K562 (cell line): ENCODE measurements at regions not wholly inside any gene's neighbourhood (a gene's known extent, or its start where the extent isn't known, plus 50 kb on each side); places are given as distances from the start of the nearest gene placed in this dataset.

Experiments used
- ATAC-seq: fragments of 200-7000 bp; cut with Tn5 transposase; 3 replicates; pipeline ENCODE4 v1.9.1; 2020; ENCODE audit warnings: moderate library complexity
- BruUV-seq: library from RNA; stranded (reverse); fragments of 400-500 nt; replicated peaks from 2 replicates; lab custom pipeline; 2021; lab: Mats Ljungman, UMichigan
- CTCF ChIA-PET: fragments of 300-600 bp; formaldehyde crosslinking; extraction: SDS; loops from one replicate; lab custom pipeline; 2021; ENCODE audit warnings: low intra/inter-chr PET ratio; lab: Yijun Ruan, JAX
- POLR2A ChIA-PET: fragments of 300-600, 350-650 bp; sonication (Branson Sonifier 250); formaldehyde crosslinking; extraction: SDS; loops from one replicate; lab custom pipeline; 2021; ENCODE audit warnings: antibody characterized with exemption, inconsistent platforms; lab: Yijun Ruan, JAX
- DNase-seq, 4 experiments: peaks; one replicate each; pipeline versions ENCODE4 v3.0.0 to v3.0.0-alpha.2; 2011 to 2018; ENCODE audit warnings: low spot score in 3 of 4, mixed read lengths in 3 of 4; ENCODE audit errors: extremely low read depth in 1 of 4
- FAIRE-seq: peaks from 2 replicates; lab custom pipeline; 2011; peaks lifted over from hg19 to GRCh38; lab: Jason Lieb, UNC
- H2AFZ ChIP-seq: 2 replicates; pipeline ENCODE4 v1.6.0; 2011; ENCODE audit warnings: low read depth, low read length, control low read depth, inconsistent platforms
- H3K27ac ChIP-seq: fragments of 200-600 bp; 3 replicates; pipeline ENCODE4 v1.8.0; 2011; ENCODE audit warnings: low read depth, mild to moderate bottlenecking, control low read depth, inconsistent platforms, low read length, moderate library complexity, mixed read lengths; ENCODE audit errors: extremely low read depth
- H3K27me3 ChIP-seq, 2 experiments: fragments of 300-600 bp in 1 of 2; 2 replicates in 1 of 2; 3 replicates in 1 of 2; pipeline versions ENCODE4 v1.6.0 to v1.8.0; 2011; ENCODE audit warnings: inconsistent platforms in 2 of 2, low read length in 2 of 2, mild to moderate bottlenecking in 1 of 2, mixed read lengths in 1 of 2, moderate library complexity in 1 of 2; ENCODE audit not compliant: control insufficient read depth in 2 of 2, insufficient read depth in 2 of 2
- H3K36me3 ChIP-seq: fragments of 300-600 bp; 3 replicates; pipeline ENCODE4 v1.8.0; 2011; ENCODE audit warnings: mild to moderate bottlenecking, low read length, inconsistent platforms; ENCODE audit not compliant: control insufficient read depth, insufficient read depth
- H3K4me1 ChIP-seq, 2 experiments: fragments of 200-600 bp in 1 of 2; replicated peaks in 1 of 2; 2 replicates in 1 of 2; 3 replicates in 1 of 2; pipeline versions ENCODE4 v1.5.1 to v1.8.0; 2011; ENCODE audit warnings: inconsistent platforms in 2 of 2, low read length in 2 of 2, mild to moderate bottlenecking in 1 of 2, mixed read lengths in 1 of 2, moderate library complexity in 1 of 2; ENCODE audit not compliant: control insufficient read depth in 2 of 2, insufficient read depth in 2 of 2
- H3K4me2 ChIP-seq: 2 replicates; pipeline ENCODE4 v1.6.1; 2011; ENCODE audit warnings: low read length, control low read depth, inconsistent platforms, mixed read lengths; ENCODE audit not compliant: insufficient read depth
- H3K4me3 ChIP-seq: fragments of 200-600 bp; sonication (generic), shearing (Covaris generic); 2 replicates; pipeline ENCODE4 v1.5.1; 2016; ENCODE audit warnings: control low read depth, inconsistent platforms
- H3K79me2 ChIP-seq: fragments of 200-600 bp; 3 replicates; pipeline ENCODE4 v1.8.0; 2011; ENCODE audit warnings: low read length, inconsistent platforms; ENCODE audit not compliant: control insufficient read depth, insufficient read depth
- H3K9ac ChIP-seq, 2 experiments: 2 replicates each; pipeline versions ENCODE4 v1.6.0 to v1.6.1; 2011; ENCODE audit warnings: low read depth in 2 of 2, low read length in 2 of 2, control low read depth in 1 of 2, inconsistent platforms in 1 of 2, mild to moderate bottlenecking in 1 of 2, mixed read lengths in 1 of 2; ENCODE audit not compliant: insufficient read depth in 1 of 2
- H3K9me1 ChIP-seq: one replicate; pipeline ENCODE4 v1.6.0; 2011; ENCODE audit warnings: inconsistent platforms, mild to moderate bottlenecking, low read length, moderate library complexity; ENCODE audit not compliant: control insufficient read depth, insufficient read depth
- H3K9me3 ChIP-seq: replicated peaks from 2 replicates; pipeline ENCODE4 v1.5.1; 2011; ENCODE audit warnings: low read depth, low read length, inconsistent platforms; ENCODE audit not compliant: control insufficient read depth, insufficient read depth
- H4K20me1 ChIP-seq: replicated peaks from 2 replicates; pipeline ENCODE4 v1.6.1; 2011; ENCODE audit warnings: low read length, inconsistent platforms, mixed read lengths; ENCODE audit not compliant: control insufficient read depth, insufficient read depth
- ADNP ChIP-seq: fragments of 200-800 bp; sonication (Bioruptor generic); IDR thresholded peaks from 2 replicates; pipeline ENCODE4 v1.6.1; 2016; ENCODE audit warnings: missing genetic modification characterization, missing compliant biosample characterization
- HDAC6 ChIP-seq: IDR thresholded peaks from 2 replicates; pipeline ENCODE4 v1.6.1; 2012; ENCODE audit warnings: low read depth, mild to moderate bottlenecking, control low read depth, inconsistent platforms, low read length, moderate library complexity
- NFXL1 ChIP-seq: fragments of 450-650 bp; formaldehyde crosslinking; IDR thresholded peaks from 2 replicates; pipeline ENCODE4 v1.4.0; 2021; ENCODE audit warnings: mild to moderate bottlenecking
- STAT5A ChIP-seq: IDR thresholded peaks from 2 replicates; pipeline ENCODE4 v1.6.1; 2012; ENCODE audit warnings: low read length, inconsistent platforms, borderline replicate concordance
- ZFX ChIP-seq: sonication (generic); formaldehyde crosslinking; IDR thresholded peaks from 2 replicates; pipeline ENCODE4 v1.8.0; 2022; ENCODE audit warnings: mild to moderate bottlenecking, missing genetic modification reagents, moderate library complexity
- ZNF589 ChIP-seq: fragments of 200-800 bp; sonication (Bioruptor generic); IDR thresholded peaks from 2 replicates; pipeline ENCODE4 v1.6.1; 2016; ENCODE audit warnings: low read depth, missing genetic modification characterization, missing compliant biosample characterization
- WGBS: fragments of 100-300 bp; shearing (Covaris generic); methylation state at CpG from one replicate; pipeline ENCODE4 v1.1.6; 2016; ENCODE audit warnings: low coverage, mixed read lengths; ENCODE audit not compliant: insufficient coverage; ENCODE audit errors: missing lambda C conversion rate; 5-methylcytosine and 5-hydroxymethylcytosine counted together
- in situ Hi-C: fragments of 300-500 bp; cut with MboI; formaldehyde crosslinking; loops from 4 replicates; pipeline ENCODE4 v1.15.0; 2018; ENCODE audit warnings: inconsistent platforms, mixed read lengths
- intact Hi-C: fragments of 100-400 bp; cut with micrococcal nuclease; formaldehyde crosslinking; loops from 2 replicates; pipeline ENCODE4 v1.14.2; 2022

- Histone ChIP-seq H3K9me3 (no peaks in the 10 kb centered on the region; the same call in 1 of the 2 replicates), H3K27me3 (no peaks in the 10 kb centered on the region; a peak in 1 of 5 replicates), H3K79me2 (no peaks in the 10 kb centered on the region), H3K27ac (no peak overlapping the region), H2AFZ (no peak overlapping the region), H3K4me1 (no peaks in the 10 kb centered on the region), H3K36me3 (no peaks in the 10 kb centered on the region), H3K4me3 (no peak overlapping the region), H4K20me1 (peaks cover 8% of the 10 kb centered on the region), H3K4me2 (no peak overlapping the region), H3K9ac (no peak overlapping the region), H3K9me1 (peaks cover 2% of the 10 kb centered on the region)
- in situ Hi-C loops (no loop called here), intact Hi-C loops (no loop called here)
- WGBS = 4% methylated on average over 5 of the region's 5 CpGs
- ATAC-seq (no peak), FAIRE-seq (no peak), DNase-seq (no peak)
- no peak for TF ChIP-seq STAT5A
- no peak for TF ChIP-seq ZFX
- TF ChIP-seq NFXL1 (CRISPR knock-in tag) = no peak
- TF ChIP-seq HDAC6 = no peak
- TF ChIP-seq ADNP (tag) = no peak
- TF ChIP-seq ZNF589 (CRISPR knock-in tag) = no peak
- no TSS peak for BruUV-seq
- CTCF ChIA-PET = no interaction called here
- POLR2A ChIA-PET = no interaction called here
These were observed 219.5 kb downstream of the PTPRU start for GRCh38 chr1:29455781-29456180.
